ENCODE measurements at regions not wholly inside any gene's neighbourhood (a gene's known extent, or its start where the extent isn't known, plus 50 kb on each side); places are given as distances from the start of the nearest gene placed in this dataset.

DNA sequence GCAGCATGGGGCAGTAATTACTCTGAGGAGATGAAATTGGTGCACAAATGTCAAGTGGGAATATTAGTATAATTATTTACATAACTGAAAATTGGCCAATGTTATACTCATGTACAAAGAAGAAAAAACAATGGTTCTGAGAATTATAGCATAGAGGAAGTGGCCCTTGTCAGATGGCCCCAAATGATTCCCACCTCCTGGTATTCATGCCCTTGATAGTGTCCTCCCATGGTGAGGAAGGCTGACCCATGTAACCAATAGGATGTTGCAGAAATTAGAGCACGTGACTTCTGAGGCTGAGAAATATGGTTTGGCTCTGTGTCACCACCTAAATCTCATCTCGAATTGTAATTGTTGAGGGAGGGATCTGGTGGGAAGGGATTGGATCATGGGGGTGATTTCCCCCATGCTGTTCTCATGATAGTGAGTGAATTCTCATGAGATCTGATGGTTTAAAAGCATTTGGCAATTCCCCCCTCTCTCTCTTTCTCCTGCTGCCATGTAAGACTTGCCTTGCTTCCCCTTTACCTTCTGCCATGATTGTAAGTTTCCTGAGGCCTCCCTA, 368.5 kb downstream of the SHQ1 start:
- Histone ChIP-seq H3K4ac (ENCODE audit: low read depth, low read length) (no peak overlapping the region), H4K91ac (ENCODE audit: insufficient read length, low read depth, low read length) (no peak overlapping the region), H2BK5ac (ENCODE audit: insufficient read length, low read length) (no peak overlapping the region), H3K23me2 (ENCODE audit: insufficient read length, low read depth, low read length, poor library complexity, severe bottlenecking) (no peaks in the 10 kb centered on the region), H2AFZ (ENCODE audit: low read length) (no peak overlapping the region), H3K9me3 (ENCODE audit: control insufficient read depth, low read depth, low read length) (no peaks in the 10 kb centered on the region), H2BK20ac (ENCODE audit: low read depth, low read length, poor library complexity, severe bottlenecking) (no peak overlapping the region), H2BK12ac (ENCODE audit: insufficient read length, low read depth, low read length) (no peak overlapping the region), H3K56ac (ENCODE audit: insufficient read length, low read depth, low read length) (no peak overlapping the region), H3K27ac (ENCODE audit: insufficient read length, low read depth, low read length) (no peak overlapping the region), H3K14ac (ENCODE audit: insufficient read depth, low read length) (no peak overlapping the region), H3K23ac (ENCODE audit: insufficient read length, low read depth, low read length) (no peak overlapping the region), H3K79me2 (ENCODE audit: insufficient read depth, low read length) (no peaks in the 10 kb centered on the region), H3K27me3 (ENCODE audit: insufficient read depth, low read length) (no peaks in the 10 kb centered on the region), H4K8ac (replicated peaks; ENCODE audit: insufficient read length, low read depth, low read length) (no peak overlapping the region), H3K18ac (ENCODE audit: insufficient read length, low read depth, low read length) (no peak overlapping the region), H3K4me2 (ENCODE audit: insufficient read depth, insufficient read length, low read length) (no peak overlapping the region), H4K5ac (ENCODE audit: insufficient read length, low read depth, low read length) (no peak overlapping the region), H2BK120ac (ENCODE audit: low read depth, low read length, poor library complexity, severe bottlenecking) (no peak overlapping the region), H3K79me1 (ENCODE audit: insufficient read depth, low read depth, low read length, poor library complexity, severe bottlenecking) (no peaks in the 10 kb centered on the region), H3T11ph (ENCODE audit: low read length) (no peak overlapping the region), H3K9ac (ENCODE audit: extremely low read depth, insufficient read length, low read length) (no peak overlapping the region), H2AK5ac (ENCODE audit: insufficient read length, low read length) (no peak overlapping the region), H2BK15ac (ENCODE audit: low read depth, low read length) (no peak overlapping the region), H4K20me1 (ENCODE audit: control insufficient read depth, insufficient read depth, insufficient read length) (no peaks in the 10 kb centered on the region), H3K4me1 (ENCODE audit: insufficient read depth, low read length) (peaks cover 6% of the 10 kb centered on the region; the same call in 1 of the 2 replicates)
- H3K27ac Mint-ChIP-seq = no peak overlapping the region
- no peaks in the 10 kb centered on the region; a peak in 1 of 5 replicates for H3K9me3 Mint-ChIP-seq
- TF ChIP-seq, protein P1, sequence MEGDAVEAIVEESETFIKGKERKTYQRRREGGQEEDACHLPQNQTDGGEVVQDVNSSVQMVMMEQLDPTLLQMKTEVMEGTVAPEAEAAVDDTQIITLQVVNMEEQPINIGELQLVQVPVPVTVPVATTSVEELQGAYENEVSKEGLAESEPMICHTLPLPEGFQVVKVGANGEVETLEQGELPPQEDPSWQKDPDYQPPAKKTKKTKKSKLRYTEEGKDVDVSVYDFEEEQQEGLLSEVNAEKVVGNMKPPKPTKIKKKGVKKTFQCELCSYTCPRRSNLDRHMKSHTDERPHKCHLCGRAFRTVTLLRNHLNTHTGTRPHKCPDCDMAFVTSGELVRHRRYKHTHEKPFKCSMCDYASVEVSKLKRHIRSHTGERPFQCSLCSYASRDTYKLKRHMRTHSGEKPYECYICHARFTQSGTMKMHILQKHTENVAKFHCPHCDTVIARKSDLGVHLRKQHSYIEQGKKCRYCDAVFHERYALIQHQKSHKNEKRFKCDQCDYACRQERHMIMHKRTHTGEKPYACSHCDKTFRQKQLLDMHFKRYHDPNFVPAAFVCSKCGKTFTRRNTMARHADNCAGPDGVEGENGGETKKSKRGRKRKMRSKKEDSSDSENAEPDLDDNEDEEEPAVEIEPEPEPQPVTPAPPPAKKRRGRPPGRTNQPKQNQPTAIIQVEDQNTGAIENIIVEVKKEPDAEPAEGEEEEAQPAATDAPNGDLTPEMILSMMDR (conservative IDR thresholded peaks at IDR 0.05) = no peak
- DNase-seq = no peak
- no peaks in the 10 kb centered on the region for H3K36me3 Mint-ChIP-seq (ENCODE audit: insufficient read depth in 1 of 3, low read depth in 3 of 3)
- no peak overlapping the region for H3K4me3 Mint-ChIP-seq
- peaks cover 15 to 16% of the 10 kb centered on the region in 2 experiments for H3K4me1 Mint-ChIP-seq
- no CpG with 5 or more reads among the region's 2 CpGs for WGBS (ENCODE audit: extremely low coverage, insufficient read length, low lambda C conversion rate)
- H3K27me3 Mint-ChIP-seq (ENCODE audit: low read depth) = no peaks in the 10 kb centered on the region

Data from H9 (cell line).